Loucy (cell line): ENCODE measurements at regions not wholly inside any gene's neighbourhood (a gene's known extent, or its start where the extent isn't known, plus 50 kb on each side); places are given as distances from the start of the nearest gene placed in this dataset.

Experiments
- H2AFZ ChIP-seq: fragments of 200-600 bp; sonication (generic); 2 replicates; pipeline ENCODE4 v1.6.0; 2016; ENCODE audit warnings: antibody characterized with exemption, mild to moderate bottlenecking, low read length, moderate library complexity
- H3F3A ChIP-seq: fragments of 200-600 bp; 2 replicates; pipeline ENCODE4 v1.6.0; 2016; ENCODE audit warnings: antibody characterized with exemption, low read depth, mild to moderate bottlenecking
- H3K27me3 ChIP-seq: fragments of 200-600 bp; sonication (generic); 2 replicates; pipeline ENCODE4 v1.6.1; 2014; ENCODE audit warnings: low read length, mild to moderate bottlenecking; ENCODE audit not compliant: insufficient read depth, poor library complexity, severe bottlenecking
- H3K36me3 ChIP-seq: fragments of 200-600 bp; sonication (generic); 2 replicates; pipeline ENCODE4 v1.6.1; 2016; ENCODE audit warnings: low read length; ENCODE audit not compliant: insufficient read depth
- H3K4me1 ChIP-seq: fragments of 200-600 bp; sonication (generic); 2 replicates; pipeline ENCODE4 v1.5.1; 2014; ENCODE audit warnings: low read length, mild to moderate bottlenecking; ENCODE audit not compliant: insufficient read depth, poor library complexity, severe bottlenecking
- H3K4me2 ChIP-seq: fragments of 200-600 bp; sonication (generic); 2 replicates; pipeline ENCODE4 v1.6.0; 2014; ENCODE audit warnings: antibody characterized with exemption, low read length, low read depth, mild to moderate bottlenecking; ENCODE audit not compliant: poor library complexity, severe bottlenecking
- H3K4me3 ChIP-seq: fragments of 200-600 bp; sonication (generic); 2 replicates; pipeline ENCODE4 v1.5.1; 2014; ENCODE audit warnings: low read length, mild to moderate bottlenecking, mixed read lengths; ENCODE audit not compliant: poor library complexity, severe bottlenecking
- H3K79me2 ChIP-seq: fragments of 200-600 bp; sonication (generic); 2 replicates; pipeline ENCODE4 v1.6.1; 2014; ENCODE audit warnings: low read length; ENCODE audit not compliant: insufficient read depth
- H3K9ac ChIP-seq: fragments of 200-600 bp; sonication (generic); 2 replicates; pipeline ENCODE4 v1.6.0; 2014; ENCODE audit warnings: mild to moderate bottlenecking, low read depth, low read length, moderate library complexity; ENCODE audit not compliant: poor library complexity, severe bottlenecking
- H3K9me2 ChIP-seq: fragments of 200-600 bp; sonication (generic); replicated peaks from 2 replicates; pipeline ENCODE4 v1.6.1; 2016; ENCODE audit warnings: low read depth, low read length, mixed read lengths
- H3K9me3 ChIP-seq: fragments of 200-600 bp; sonication (generic); 2 replicates; pipeline ENCODE4 v1.6.1; 2014; ENCODE audit warnings: mild to moderate bottlenecking, antibody characterized with exemption, low read length, low read depth; ENCODE audit not compliant: insufficient read depth
- H4K20me1 ChIP-seq: fragments of 200-600 bp; sonication (generic); 2 replicates; pipeline ENCODE4 v1.6.0; 2014; ENCODE audit warnings: antibody characterized with exemption, low read length, mild to moderate bottlenecking; ENCODE audit not compliant: insufficient read depth, poor library complexity, severe bottlenecking
- EZH2phosphoT487 ChIP-seq: fragments of 200-600 bp; IDR thresholded peaks from 2 replicates; pipeline ENCODE4 v1.6.1; 2018; ENCODE audit warnings: antibody characterized with exemption, mild to moderate bottlenecking, moderate library complexity, borderline replicate concordance
- TF ChIP-seq, protein P1 (sequence below): fragments of 200-600 bp; sonication (generic); conservative IDR thresholded peaks from 2 replicates; pipeline ENCODE4 v1.5.1; 2014; ENCODE audit warnings: mild to moderate bottlenecking, antibody characterized with exemption, low read length

DNA sequence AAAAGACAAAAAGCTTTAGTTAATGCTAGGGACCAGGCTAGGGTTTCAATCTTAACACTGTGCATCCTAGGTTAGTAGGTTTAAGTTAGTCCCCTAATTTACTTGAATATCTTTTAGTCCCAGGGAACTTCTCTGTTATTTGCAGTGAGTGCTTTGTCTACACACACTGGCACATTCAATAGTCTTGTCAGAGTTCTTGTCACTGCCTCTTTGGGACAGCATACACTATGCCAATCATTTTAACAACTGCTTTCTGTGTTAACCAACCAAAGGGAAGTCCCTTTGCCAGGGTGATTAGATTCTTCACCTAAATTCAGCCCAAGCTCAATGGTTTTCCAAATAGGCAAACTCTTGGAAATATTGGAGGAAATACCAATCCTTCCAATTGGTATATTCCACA lies 221.8 kb upstream of the IGFBP7 start:
- Histone ChIP-seq H3K27me3 (no peaks in the 10 kb centered on the region), H3K4me2 (no peak overlapping the region)

DNA sequence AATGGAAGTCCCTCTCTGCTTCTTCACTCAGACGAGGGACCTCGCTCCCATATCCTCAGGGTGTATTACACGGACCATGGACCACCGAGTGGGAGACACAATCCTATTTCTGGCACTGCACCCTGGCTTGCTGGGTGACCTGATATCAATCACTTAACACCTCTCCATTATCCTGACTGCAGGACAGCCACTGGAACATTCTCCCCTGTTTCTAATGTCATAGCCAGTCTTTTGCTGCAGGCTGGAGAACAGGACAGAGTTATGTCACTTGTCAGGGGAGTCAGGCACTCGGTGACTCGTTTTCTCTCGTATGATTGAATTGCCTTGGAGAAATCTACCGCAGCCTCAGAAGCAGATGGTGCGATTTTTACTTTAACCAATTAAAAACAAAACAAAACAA lies 219.1 kb upstream of the IGFBP7 start:
- Histone ChIP-seq H3K27me3 (no peaks in the 10 kb centered on the region), H3F3A (no peaks in the 10 kb centered on the region), H2AFZ (no peak overlapping the region), H3K4me1 (no peaks in the 10 kb centered on the region), H3K9ac (no peak overlapping the region), H3K79me2 (no peaks in the 10 kb centered on the region), H3K9me2 (no peaks in the 10 kb centered on the region), H3K9me3 (no peaks in the 10 kb centered on the region), H3K36me3 (no peaks in the 10 kb centered on the region), H3K4me2 (no peak overlapping the region), H4K20me1 (no peaks in the 10 kb centered on the region), H3K4me3 (no peak overlapping the region)
- TF ChIP-seq, protein P1, sequence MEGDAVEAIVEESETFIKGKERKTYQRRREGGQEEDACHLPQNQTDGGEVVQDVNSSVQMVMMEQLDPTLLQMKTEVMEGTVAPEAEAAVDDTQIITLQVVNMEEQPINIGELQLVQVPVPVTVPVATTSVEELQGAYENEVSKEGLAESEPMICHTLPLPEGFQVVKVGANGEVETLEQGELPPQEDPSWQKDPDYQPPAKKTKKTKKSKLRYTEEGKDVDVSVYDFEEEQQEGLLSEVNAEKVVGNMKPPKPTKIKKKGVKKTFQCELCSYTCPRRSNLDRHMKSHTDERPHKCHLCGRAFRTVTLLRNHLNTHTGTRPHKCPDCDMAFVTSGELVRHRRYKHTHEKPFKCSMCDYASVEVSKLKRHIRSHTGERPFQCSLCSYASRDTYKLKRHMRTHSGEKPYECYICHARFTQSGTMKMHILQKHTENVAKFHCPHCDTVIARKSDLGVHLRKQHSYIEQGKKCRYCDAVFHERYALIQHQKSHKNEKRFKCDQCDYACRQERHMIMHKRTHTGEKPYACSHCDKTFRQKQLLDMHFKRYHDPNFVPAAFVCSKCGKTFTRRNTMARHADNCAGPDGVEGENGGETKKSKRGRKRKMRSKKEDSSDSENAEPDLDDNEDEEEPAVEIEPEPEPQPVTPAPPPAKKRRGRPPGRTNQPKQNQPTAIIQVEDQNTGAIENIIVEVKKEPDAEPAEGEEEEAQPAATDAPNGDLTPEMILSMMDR = no peak
- TF ChIP-seq EZH2phosphoT487 = no peak

More for the DNA sequence above, 221.8 kb upstream of the IGFBP7 start:
- no peaks in the 10 kb centered on the region for H3K9me3 ChIP-seq
- H3K36me3 ChIP-seq = no peaks in the 10 kb centered on the region
- H2AFZ ChIP-seq = no peak overlapping the region
- H3K4me1 ChIP-seq = no peaks in the 10 kb centered on the region
- H3K4me3 ChIP-seq = no peak overlapping the region
- no peak overlapping the region for H3K9ac ChIP-seq
- no peaks in the 10 kb centered on the region for H3F3A ChIP-seq
- no peaks in the 10 kb centered on the region for H3K79me2 ChIP-seq
- no peaks in the 10 kb centered on the region for H4K20me1 ChIP-seq
- no peaks in the 10 kb centered on the region for H3K9me2 ChIP-seq
- no peak for TF ChIP-seq EZH2phosphoT487
- TF ChIP-seq, protein P1 = no peak

DNA sequence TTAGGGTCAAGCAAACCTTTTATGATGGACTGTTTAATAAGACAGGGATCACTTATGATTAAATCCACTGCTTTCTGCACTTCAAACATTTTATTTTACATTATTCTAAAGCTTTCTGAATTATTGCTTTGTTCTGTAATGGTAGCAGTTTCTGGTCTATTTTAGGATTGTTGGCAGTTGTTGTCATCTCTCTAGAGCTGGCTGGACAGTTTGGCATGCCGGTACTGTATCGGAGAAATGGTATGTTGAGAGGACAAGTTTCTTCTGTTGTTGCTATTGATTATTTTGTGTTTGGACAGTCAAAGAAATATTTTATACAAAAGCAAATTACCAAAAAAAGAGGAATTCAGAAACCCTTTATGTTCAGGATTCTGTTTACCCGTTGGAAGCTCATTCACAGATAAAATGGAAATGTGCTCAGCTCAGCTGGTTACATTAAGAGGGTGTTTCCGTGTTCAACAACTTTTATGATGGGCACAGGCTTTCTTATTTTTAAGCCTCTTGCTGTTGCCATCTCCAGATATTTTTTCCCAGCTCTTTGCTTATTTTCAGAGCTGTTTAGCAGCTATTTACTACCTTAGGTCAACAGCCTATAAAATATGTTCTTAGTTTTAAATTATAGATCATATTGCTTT lies 214.6 kb upstream of the IGFBP7 start:
- Histone ChIP-seq H3K9me2 (no peaks in the 10 kb centered on the region), H3K9ac (no peak overlapping the region), H2AFZ (no peak overlapping the region), H3K4me3 (no peak overlapping the region), H3F3A (no peaks in the 10 kb centered on the region), H3K27me3 (no peaks in the 10 kb centered on the region), H3K4me2 (no peak overlapping the region), H3K36me3 (no peaks in the 10 kb centered on the region), H3K9me3 (no peaks in the 10 kb centered on the region), H3K4me1 (no peaks in the 10 kb centered on the region), H3K79me2 (no peaks in the 10 kb centered on the region), H4K20me1 (no peaks in the 10 kb centered on the region)
- TF ChIP-seq, protein P1 = no peak
- no peak for TF ChIP-seq EZH2phosphoT487
